Trophoblast cell (in vitro differentiated cells and primary cell): ENCODE measurements at regions not wholly inside any gene's neighbourhood (a gene's known extent, or its start where the extent isn't known, plus 50 kb on each side); places are given as distances from the start of the nearest gene placed in this dataset.

Experiments used
- DNase-seq, 2 donors: peaks; one replicate each; pipeline ENCODE4 v3.0.0-alpha.2; 2016
- H2AFZ ChIP-seq: 2 replicates; pipeline ENCODE4 v1.6.1; 2013; ENCODE audit warnings: low read length, moderate library complexity, mild to moderate bottlenecking; ENCODE audit not compliant: insufficient read depth, poor library complexity
- H2AK5ac ChIP-seq: 2 replicates; pipeline ENCODE4 v1.6.1; 2013; ENCODE audit warnings: mild to moderate bottlenecking, low read length
- H2BK120ac ChIP-seq: 2 replicates; pipeline ENCODE4 v1.6.1; 2013; ENCODE audit warnings: low read length, mild to moderate bottlenecking, moderate library complexity; ENCODE audit not compliant: insufficient read depth, poor library complexity
- H2BK12ac ChIP-seq: 2 replicates; pipeline ENCODE4 v1.6.1; 2013; ENCODE audit warnings: mild to moderate bottlenecking, low read length, moderate library complexity
- H2BK5ac ChIP-seq: 2 replicates; pipeline ENCODE4 v1.6.1; 2013; ENCODE audit warnings: low read length, low read depth, moderate library complexity, mild to moderate bottlenecking; ENCODE audit not compliant: poor library complexity
- H3K14ac ChIP-seq: 2 replicates; pipeline ENCODE4 v1.6.1; 2013; ENCODE audit warnings: mild to moderate bottlenecking, low read length
- H3K18ac ChIP-seq: 2 replicates; pipeline ENCODE4 v1.6.1; 2013; ENCODE audit warnings: mild to moderate bottlenecking, low read length
- H3K23ac ChIP-seq: 2 replicates; pipeline ENCODE4 v1.6.1; 2013; ENCODE audit warnings: low read length
- H3K27ac ChIP-seq: 2 replicates; pipeline ENCODE4 v1.5.1; 2013; ENCODE audit warnings: low read depth, mild to moderate bottlenecking, inconsistent platforms, low read length, moderate library complexity
- H3K27me3 ChIP-seq: 2 replicates; pipeline ENCODE4 v1.6.1; 2013; ENCODE audit warnings: inconsistent platforms, mild to moderate bottlenecking, low read length, moderate library complexity; ENCODE audit not compliant: insufficient read depth
- H3K36me3 ChIP-seq, 2 experiments: 1 replicate in 1 of 2; 2 replicates in 1 of 2; pipeline ENCODE4 v1.6.1; 2013; ENCODE audit warnings: low read length in 2 of 2, mild to moderate bottlenecking in 2 of 2, moderate library complexity in 1 of 2; ENCODE audit not compliant: insufficient read depth in 2 of 2, control insufficient read depth in 1 of 2
- H3K4ac ChIP-seq: 2 replicates; pipeline ENCODE4 v1.6.1; 2013; ENCODE audit warnings: low read depth, mild to moderate bottlenecking, low read length, moderate library complexity
- H3K4me1 ChIP-seq, 2 experiments: 1 replicate in 1 of 2; 2 replicates in 1 of 2; pipeline ENCODE4 v1.6.1; 2013; ENCODE audit warnings: low read length in 2 of 2, mild to moderate bottlenecking in 2 of 2, moderate library complexity in 1 of 2; ENCODE audit not compliant: insufficient read depth in 2 of 2, control insufficient read depth in 1 of 2
- H3K4me2 ChIP-seq: 2 replicates; pipeline ENCODE4 v1.6.1; 2013; ENCODE audit warnings: inconsistent platforms, mild to moderate bottlenecking, low read length, moderate library complexity
- H3K4me3 ChIP-seq: 2 replicates; pipeline ENCODE4 v1.5.1; 2013; ENCODE audit warnings: mild to moderate bottlenecking, low read depth, low read length, inconsistent platforms
- H3K79me1 ChIP-seq: one replicate; pipeline ENCODE4 v1.6.1; 2013; ENCODE audit warnings: low read length
- H3K79me2 ChIP-seq: 2 replicates; pipeline ENCODE4 v1.6.1; 2013; ENCODE audit warnings: low read length, mild to moderate bottlenecking; ENCODE audit not compliant: control insufficient read depth, insufficient read depth, poor library complexity
- H3K9ac ChIP-seq: 2 replicates; pipeline ENCODE4 v1.6.1; 2013; ENCODE audit warnings: mild to moderate bottlenecking, low read length
- H3K9me3 ChIP-seq: 2 replicates; pipeline ENCODE4 v1.6.1; 2013; ENCODE audit warnings: low read depth, mild to moderate bottlenecking, control low read depth, inconsistent platforms, low read length; ENCODE audit not compliant: insufficient read depth
- H4K12ac ChIP-seq: 2 replicates; pipeline ENCODE4 v1.6.1; 2013; ENCODE audit warnings: low read depth, mild to moderate bottlenecking, low read length, moderate library complexity
- H4K8ac ChIP-seq: 2 replicates; pipeline ENCODE4 v1.6.1; 2013; ENCODE audit warnings: low read depth, mild to moderate bottlenecking, low read length, moderate library complexity
- H4K91ac ChIP-seq: one replicate; pipeline ENCODE4 v1.6.1; 2013; ENCODE audit warnings: low read depth, mild to moderate bottlenecking, low read length, moderate library complexity
- WGBS: extraction: QIAGEN DNeasy Blood & Tissue Kit; methylation state at CpG from one replicate; pipeline ENCODE4 v1.1.7; 2013; ENCODE audit warnings: missing lambda C conversion rate; ENCODE audit not compliant: insufficient read length, insufficient coverage; ENCODE audit errors: extremely low coverage; 5-methylcytosine and 5-hydroxymethylcytosine counted together

GRCh38 chr1:29525941-29526340 lies 289.6 kb downstream of the PTPRU start:
- no peaks in the 10 kb centered on the region for H3K79me1 ChIP-seq
- no peaks in the 10 kb centered on the region for H3K27me3 ChIP-seq
- no peak overlapping the region for H4K8ac ChIP-seq
- no peak overlapping the region for H3K4me3 ChIP-seq
- H3K4me1 ChIP-seq: no peaks in the 10 kb centered on the region
- DNase-seq: no peak
- no peak overlapping the region for H4K12ac ChIP-seq
- no peak overlapping the region for H2AK5ac ChIP-seq
- H3K14ac ChIP-seq: no peak overlapping the region
- no CpG with 5 or more reads among the region's 7 CpGs for WGBS
- no peak overlapping the region for H3K9ac ChIP-seq
- H3K23ac ChIP-seq: no peak overlapping the region
- no peak overlapping the region for H2BK12ac ChIP-seq
- no peak overlapping the region for H3K27ac ChIP-seq
- no peak overlapping the region for H3K18ac ChIP-seq
- H4K91ac ChIP-seq: no peak overlapping the region
- no peak overlapping the region for H2AFZ ChIP-seq
- peaks cover 2% of the 10 kb centered on the region for H3K9me3 ChIP-seq
- H3K4ac ChIP-seq: no peak overlapping the region
- no peak overlapping the region for H2BK120ac ChIP-seq
- no peaks in the 10 kb centered on the region for H3K79me2 ChIP-seq
- no peak overlapping the region for H3K4me2 ChIP-seq
- no peaks in the 10 kb centered on the region for H3K36me3 ChIP-seq
- no peak overlapping the region for H2BK5ac ChIP-seq

DNA sequence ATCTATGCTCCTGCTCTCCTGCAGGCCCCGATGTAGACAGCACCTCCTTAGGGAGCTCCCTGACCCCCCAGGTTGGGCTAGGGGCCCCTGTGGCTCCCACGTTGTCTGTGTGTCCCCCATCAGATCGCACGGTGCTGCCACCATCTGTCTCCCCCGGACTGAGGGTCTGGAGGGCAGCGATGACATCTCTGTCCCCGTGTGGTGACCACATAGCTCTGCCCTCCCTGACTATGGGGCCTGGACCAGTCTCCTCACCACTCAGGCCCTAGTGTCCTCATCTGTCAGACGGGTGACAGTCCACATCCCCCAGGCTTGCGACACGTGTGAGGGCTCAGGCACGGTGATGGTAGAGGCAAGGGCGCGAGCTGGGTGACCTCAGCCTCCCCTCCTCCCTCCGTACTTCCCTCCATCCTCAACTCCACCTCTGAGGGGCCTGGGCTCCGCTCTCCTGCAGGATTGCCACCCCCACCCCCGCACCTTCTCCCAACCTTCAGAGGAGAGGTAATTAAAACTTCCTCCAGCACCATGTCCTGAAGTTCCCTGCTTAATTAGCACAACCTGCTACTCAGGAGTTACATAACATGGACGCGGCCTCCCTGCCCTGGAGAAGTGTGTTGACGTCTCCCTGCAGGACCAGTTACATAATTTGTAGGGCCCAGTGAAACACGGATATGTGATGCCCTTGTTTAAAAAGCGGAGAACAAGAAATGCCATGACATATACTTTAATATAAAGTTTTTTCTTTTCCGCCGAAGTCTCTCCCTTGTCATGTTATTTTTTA lies 288.2 kb downstream of the PTPRU start:
- Histone ChIP-seq H3K79me1 (no peaks in the 10 kb centered on the region), H3K4ac (no peak overlapping the region), H3K23ac (no peak overlapping the region), H4K8ac (no peak overlapping the region), H4K12ac (no peak overlapping the region), H3K18ac (no peak overlapping the region), H2BK12ac (no peak overlapping the region), H2AK5ac (no peak overlapping the region), H3K9ac (no peak overlapping the region), H4K91ac (no peak overlapping the region), H3K36me3 (no peaks in the 10 kb centered on the region), H3K14ac (no peak overlapping the region), H2BK120ac (no peak overlapping the region), H3K9me3 (peaks cover 2% of the 10 kb centered on the region), H3K4me2 (no peak overlapping the region), H3K4me3 (no peak overlapping the region), H2BK5ac (no peak overlapping the region), H2AFZ (no peak overlapping the region), H3K79me2 (no peaks in the 10 kb centered on the region), H3K27me3 (no peaks in the 10 kb centered on the region), H3K27ac (no peak overlapping the region), H3K4me1 (no peaks in the 10 kb centered on the region)
- no CpG with 5 or more reads among the region's 23 CpGs for WGBS
- no peak for DNase-seq

DNA sequence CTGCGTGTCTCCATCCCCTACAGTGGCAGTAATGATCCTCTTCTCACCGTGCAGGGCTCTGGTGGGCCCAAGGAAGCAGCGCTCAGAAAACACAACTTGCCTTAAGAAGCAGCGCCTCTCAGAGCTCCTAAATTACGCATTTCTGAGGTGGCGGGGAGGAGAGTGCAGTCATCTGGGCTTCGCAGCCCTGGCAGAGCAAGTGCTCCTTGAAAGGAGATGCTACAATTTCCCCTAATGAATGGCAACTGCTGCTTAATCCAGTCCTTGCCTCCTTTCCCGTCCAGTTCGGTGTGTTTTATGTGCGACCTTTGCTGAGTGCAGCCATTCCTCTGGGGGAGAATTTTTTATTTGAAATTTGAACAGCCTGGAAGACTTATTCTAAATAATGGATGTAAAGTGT lies 287.3 kb downstream of the PTPRU start:
- H2BK12ac ChIP-seq: no peak overlapping the region

GRCh38 chr1:29523136-29523535 lies 286.8 kb downstream of the PTPRU start:
- no peak overlapping the region for H3K4me2 ChIP-seq
- no peak overlapping the region for H2AFZ ChIP-seq
- no peak overlapping the region for H2AK5ac ChIP-seq
- H3K36me3 ChIP-seq: no peaks in the 10 kb centered on the region
- WGBS: no CpG with 5 or more reads among the region's 5 CpGs
- H3K27me3 ChIP-seq: no peaks in the 10 kb centered on the region
- no peak overlapping the region for H3K4me3 ChIP-seq
- no peak overlapping the region for H3K14ac ChIP-seq
- H3K23ac ChIP-seq: no peak overlapping the region
- no peak overlapping the region for H3K27ac ChIP-seq
- H3K79me2 ChIP-seq: no peaks in the 10 kb centered on the region
- H2BK5ac ChIP-seq: no peak overlapping the region
- no peak overlapping the region for H3K9ac ChIP-seq
- no peak overlapping the region for H4K8ac ChIP-seq
- no peak overlapping the region for H3K18ac ChIP-seq
- no peak overlapping the region for H4K91ac ChIP-seq
- H3K4me1 ChIP-seq: no peaks in the 10 kb centered on the region
- H4K12ac ChIP-seq: no peak overlapping the region
- no peak overlapping the region for H2BK120ac ChIP-seq
- H3K4ac ChIP-seq: no peak overlapping the region
- H2BK12ac ChIP-seq: no peak overlapping the region
- H3K9me3 ChIP-seq: peaks cover 2% of the 10 kb centered on the region
- no peak for DNase-seq
- no peaks in the 10 kb centered on the region for H3K79me1 ChIP-seq

More for the DNA sequence above, 287.3 kb downstream of the PTPRU start:
- Histone ChIP-seq H3K9ac (no peak overlapping the region), H3K4me1 (no peaks in the 10 kb centered on the region), H2BK5ac (no peak overlapping the region), H4K12ac (no peak overlapping the region), H3K14ac (no peak overlapping the region), H2BK120ac (no peak overlapping the region), H3K4me2 (no peak overlapping the region), H4K91ac (no peak overlapping the region), H3K9me3 (peaks cover 2% of the 10 kb centered on the region), H3K79me2 (no peaks in the 10 kb centered on the region), H3K4me3 (no peak overlapping the region), H3K79me1 (no peaks in the 10 kb centered on the region), H3K27ac (no peak overlapping the region), H3K4ac (no peak overlapping the region), H3K18ac (no peak overlapping the region), H3K23ac (no peak overlapping the region), H3K27me3 (no peaks in the 10 kb centered on the region), H3K36me3 (no peaks in the 10 kb centered on the region), H2AK5ac (no peak overlapping the region), H2AFZ (no peak overlapping the region), H4K8ac (no peak overlapping the region)
- no peak for DNase-seq
- no CpG with 5 or more reads among the region's 10 CpGs for WGBS
